ENCODE measurements at regions not wholly inside any gene's neighbourhood (a gene's known extent, or its start where the extent isn't known, plus 50 kb on each side); places are given as distances from the start of the nearest gene placed in this dataset.

- TF ChIP-seq E2F2 (CRISPR knock-in tag; IDR thresholded peaks at IDR 0.05; ENCODE audit: borderline replicate concordance): no peak
- no peak for TF ChIP-seq ZBTB34 (CRISPR knock-in tag; IDR thresholded peaks at IDR 0.05)
Observed at GRCh38 chr15:23514484-23514883, 51.0 kb upstream of the MKRN3 start (continued).

- ChIA-PET CTCF (ENCODE audit: low intra/inter-chr PET ratio, low total read pairs) (no interaction called here), POLR2A (no interaction called here)
- in situ Hi-C loops (cut with HindIII; ENCODE audit: extremely low pct_ligation_motif_present, low pct_unique_long_range_greater_than_20kb) (loop anchor here (10.0 kb wide), 1 partner anchor 58 kb away; the partner anchor contains the start of gene MKRN3), intact Hi-C loops (cut with micrococcal nuclease; ENCODE audit: unreplicated experiment) (no loop called here)
- H3K27ac ChIP-seq (ENCODE audit: extremely low read length, insufficient read depth, low read length): no peak overlapping the region
- no peaks in the 10 kb centered on the region for H4K20me1 ChIP-seq (ENCODE audit: insufficient read depth, low read length)
- no peaks in the 10 kb centered on the region for H3K36me3 ChIP-seq (replicated peaks in 1 of 2; ENCODE audit: control insufficient read depth in 1 of 2, insufficient read depth in 2 of 2, low read length in 2 of 2)
- H3K4me2 ChIP-seq (ENCODE audit: low read depth, low read length): no peak overlapping the region
- no peaks in the 10 kb centered on the region for H3K4me1 ChIP-seq (ENCODE audit: insufficient read depth, low read length)
- H2AFZ ChIP-seq (ENCODE audit: low read length): no peak overlapping the region
- BruUV-seq (replicated peaks): no TSS peak
- ATAC-seq: no peak
- DNase-seq (ENCODE audit: low spot score): no peak
- peaks cover 6% of the 10 kb centered on the region; the same call in 1 of the 2 replicates for H3K9me3 ChIP-seq (ENCODE audit: low read length)
- no peak overlapping the region for H3K9ac ChIP-seq (ENCODE audit: insufficient read depth, low read depth, low read length)
- FAIRE-seq: no peak
- H3K27me3 ChIP-seq (ENCODE audit: control insufficient read depth in 1 of 2, insufficient read depth in 2 of 2, low read length in 2 of 2): no peaks in the 10 kb centered on the region
- H3K4me3 ChIP-seq (replicated peaks in 1 of 3; ENCODE audit: insufficient read depth in 1 of 3, low read depth in 2 of 3, low read length in 3 of 3): no peak overlapping the region
- no peaks in the 10 kb centered on the region for H3K79me2 ChIP-seq (ENCODE audit: insufficient read depth, low read length)
- no peak for TF ChIP-seq ZNF317 (CRISPR knock-in tag; IDR thresholded peaks at IDR 0.05)
- TF ChIP-seq ARID3A (IDR thresholded peaks at IDR 0.05; ENCODE audit: low read depth, low read length): no peak
- no peak for TF ChIP-seq ZGPAT (CRISPR knock-in tag; IDR thresholded peaks at IDR 0.05)
- no peak for TF ChIP-seq ZNF782 (CRISPR knock-in tag; IDR thresholded peaks at IDR 0.05; ENCODE audit: borderline replicate concordance)
- no peak for TF ChIP-seq FOXC1 (CRISPR knock-in tag; IDR thresholded peaks at IDR 0.05; ENCODE audit: borderline replicate concordance)
- no peak for TF ChIP-seq PLRG1 (conservative IDR thresholded peaks at IDR 0.05)
- TF ChIP-seq ZNF510 (CRISPR knock-in tag; IDR thresholded peaks at IDR 0.05; ENCODE audit: low read depth): no peak
- no peak for TF ChIP-seq HCFC1 (IDR thresholded peaks at IDR 0.05; ENCODE audit: low read depth, low read length)
Observed at GRCh38 chr15:23506762-23507161, 58.7 kb upstream of the MKRN3 start.
